ENCODE measurements at regions not wholly inside any gene's neighbourhood (a gene's known extent, or its start where the extent isn't known, plus 50 kb on each side); places are given as distances from the start of the nearest gene placed in this dataset.
A peak's percentile ranks its signal among the peaks of the same experiment; 100 is the strongest.

GRCh38 chr9:91144769-91145168 is 216.9 kb downstream of the AUH start:
- H3K27ac ChIP-seq (replicated peaks), result no peak overlapping the region
- TF ChIP-seq SPI1 (IDR thresholded peaks at IDR 0.05; ENCODE audit: borderline replicate concordance, low read depth), result no peak
- no peak for TF ChIP-seq GABPA (IDR thresholded peaks at IDR 0.05; ENCODE audit: low read depth)
- TF ChIP-seq, protein P1, sequence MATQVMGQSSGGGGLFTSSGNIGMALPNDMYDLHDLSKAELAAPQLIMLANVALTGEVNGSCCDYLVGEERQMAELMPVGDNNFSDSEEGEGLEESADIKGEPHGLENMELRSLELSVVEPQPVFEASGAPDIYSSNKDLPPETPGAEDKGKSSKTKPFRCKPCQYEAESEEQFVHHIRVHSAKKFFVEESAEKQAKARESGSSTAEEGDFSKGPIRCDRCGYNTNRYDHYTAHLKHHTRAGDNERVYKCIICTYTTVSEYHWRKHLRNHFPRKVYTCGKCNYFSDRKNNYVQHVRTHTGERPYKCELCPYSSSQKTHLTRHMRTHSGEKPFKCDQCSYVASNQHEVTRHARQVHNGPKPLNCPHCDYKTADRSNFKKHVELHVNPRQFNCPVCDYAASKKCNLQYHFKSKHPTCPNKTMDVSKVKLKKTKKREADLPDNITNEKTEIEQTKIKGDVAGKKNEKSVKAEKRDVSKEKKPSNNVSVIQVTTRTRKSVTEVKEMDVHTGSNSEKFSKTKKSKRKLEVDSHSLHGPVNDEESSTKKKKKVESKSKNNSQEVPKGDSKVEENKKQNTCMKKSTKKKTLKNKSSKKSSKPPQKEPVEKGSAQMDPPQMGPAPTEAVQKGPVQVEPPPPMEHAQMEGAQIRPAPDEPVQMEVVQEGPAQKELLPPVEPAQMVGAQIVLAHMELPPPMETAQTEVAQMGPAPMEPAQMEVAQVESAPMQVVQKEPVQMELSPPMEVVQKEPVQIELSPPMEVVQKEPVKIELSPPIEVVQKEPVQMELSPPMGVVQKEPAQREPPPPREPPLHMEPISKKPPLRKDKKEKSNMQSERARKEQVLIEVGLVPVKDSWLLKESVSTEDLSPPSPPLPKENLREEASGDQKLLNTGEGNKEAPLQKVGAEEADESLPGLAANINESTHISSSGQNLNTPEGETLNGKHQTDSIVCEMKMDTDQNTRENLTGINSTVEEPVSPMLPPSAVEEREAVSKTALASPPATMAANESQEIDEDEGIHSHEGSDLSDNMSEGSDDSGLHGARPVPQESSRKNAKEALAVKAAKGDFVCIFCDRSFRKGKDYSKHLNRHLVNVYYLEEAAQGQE (IDR thresholded peaks at IDR 0.05; ENCODE audit: insufficient replicate concordance, low read depth), result no peak
- TF ChIP-seq, protein P2, sequence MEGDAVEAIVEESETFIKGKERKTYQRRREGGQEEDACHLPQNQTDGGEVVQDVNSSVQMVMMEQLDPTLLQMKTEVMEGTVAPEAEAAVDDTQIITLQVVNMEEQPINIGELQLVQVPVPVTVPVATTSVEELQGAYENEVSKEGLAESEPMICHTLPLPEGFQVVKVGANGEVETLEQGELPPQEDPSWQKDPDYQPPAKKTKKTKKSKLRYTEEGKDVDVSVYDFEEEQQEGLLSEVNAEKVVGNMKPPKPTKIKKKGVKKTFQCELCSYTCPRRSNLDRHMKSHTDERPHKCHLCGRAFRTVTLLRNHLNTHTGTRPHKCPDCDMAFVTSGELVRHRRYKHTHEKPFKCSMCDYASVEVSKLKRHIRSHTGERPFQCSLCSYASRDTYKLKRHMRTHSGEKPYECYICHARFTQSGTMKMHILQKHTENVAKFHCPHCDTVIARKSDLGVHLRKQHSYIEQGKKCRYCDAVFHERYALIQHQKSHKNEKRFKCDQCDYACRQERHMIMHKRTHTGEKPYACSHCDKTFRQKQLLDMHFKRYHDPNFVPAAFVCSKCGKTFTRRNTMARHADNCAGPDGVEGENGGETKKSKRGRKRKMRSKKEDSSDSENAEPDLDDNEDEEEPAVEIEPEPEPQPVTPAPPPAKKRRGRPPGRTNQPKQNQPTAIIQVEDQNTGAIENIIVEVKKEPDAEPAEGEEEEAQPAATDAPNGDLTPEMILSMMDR (IDR thresholded peaks at IDR 0.05; ENCODE audit: insufficient read depth, low read length), result no peak
- TF ChIP-seq POLR2AphosphoS5 (IDR thresholded peaks at IDR 0.05; ENCODE audit: low read depth), result no peak

GRCh38 chr9:91145496-91145895 is 216.2 kb downstream of the AUH start:
- no peak for DNase-seq (ENCODE audit: low read depth in 1 of 2, low spot score in 1 of 2)
- H3K4me3 ChIP-seq (replicated peaks; ENCODE audit: insufficient read depth, low read length), result no peak overlapping the region
- TF ChIP-seq POLR2AphosphoS5 (IDR thresholded peaks at IDR 0.05; ENCODE audit: low read depth) (no peak), GABPA (IDR thresholded peaks at IDR 0.05; ENCODE audit: low read depth) (no peak), SPI1 (IDR thresholded peaks at IDR 0.05; ENCODE audit: borderline replicate concordance, low read depth) (no peak)
- TF ChIP-seq, protein P2 (IDR thresholded peaks at IDR 0.05; ENCODE audit: insufficient read depth, low read length), result no peak
- TF ChIP-seq, protein P1 (IDR thresholded peaks at IDR 0.05; ENCODE audit: insufficient replicate concordance, low read depth), result no peak
- no peaks in the 10 kb centered on the region for H3K27me3 ChIP-seq (ENCODE audit: insufficient read depth, poor library complexity, severe bottlenecking)
- H3K27ac ChIP-seq (replicated peaks), result no peak overlapping the region

More at GRCh38 chr9:91144769-91145168, 216.9 kb downstream of the AUH start:
- H3K27me3 ChIP-seq (ENCODE audit: insufficient read depth, poor library complexity, severe bottlenecking), result no peaks in the 10 kb centered on the region
- DNase-seq (ENCODE audit: low read depth in 1 of 2, low spot score in 1 of 2), result no peak
- H3K4me3 ChIP-seq (replicated peaks; ENCODE audit: insufficient read depth, low read length), result no peak overlapping the region

GRCh38 chr9:91146391-91147019 is 215.2 kb downstream of the AUH start:
- H3K4me3 ChIP-seq (replicated peaks; ENCODE audit: insufficient read depth, low read length), result no peak overlapping the region
- TF ChIP-seq, protein P1 (IDR thresholded peaks at IDR 0.05; ENCODE audit: insufficient replicate concordance, low read depth), result no peak
- TF ChIP-seq GABPA (IDR thresholded peaks at IDR 0.05; ENCODE audit: low read depth) (no peak), SPI1 (IDR thresholded peaks at IDR 0.05; ENCODE audit: borderline replicate concordance, low read depth) (no peak), POLR2AphosphoS5 (IDR thresholded peaks at IDR 0.05; ENCODE audit: low read depth) (no peak)
- TF ChIP-seq, protein P2 (IDR thresholded peaks at IDR 0.05; ENCODE audit: insufficient read depth, low read length), result no peak

More at GRCh38 chr9:91146391-91147019, 215.2 kb downstream of the AUH start:
- Histone ChIP-seq H3K27ac (replicated peaks) (no peak overlapping the region; the same call in 1 of the 2 replicates), H3K27me3 (ENCODE audit: insufficient read depth, poor library complexity, severe bottlenecking) (no peaks in the 10 kb centered on the region)
- DNase-seq (ENCODE audit: low read depth in 1 of 2, low spot score in 1 of 2), result peak in 1 of 2 experiments; percentile 11

Measured in HL-60 (cell line).